Aorta (tissue), 5 donors: ENCODE measurements at regions not wholly inside any gene's neighbourhood (a gene's known extent, or its start where the extent isn't known, plus 50 kb on each side); places are given as distances from the start of the nearest gene placed in this dataset.

Experiments used
- ATAC-seq: fragments of 200-7000 bp; cut with Tn5 transposase; one replicate; pipeline ENCODE4 v1.9.1; 2022; ENCODE audit warnings: moderate library complexity; ENCODE audit not compliant: low FRiP score
- DNase-seq, 2 donors: peaks; one replicate each; pipeline ENCODE4 v3.0.0-alpha.2; 2020
- H3K27ac ChIP-seq, 2 donors: one replicate each; pipeline ENCODE4 v1.5.1; 2013; ENCODE audit warnings: low read length in 2 of 2, mild to moderate bottlenecking in 2 of 2, moderate library complexity in 2 of 2, control low read depth in 1 of 2, inconsistent platforms in 1 of 2, low read depth in 1 of 2
- H3K27me3 ChIP-seq, 2 donors: one replicate each; pipeline ENCODE4 v1.6.1; 2013; ENCODE audit warnings: control low read depth in 1 of 2, low read length in 1 of 2, mild to moderate bottlenecking in 1 of 2, moderate library complexity in 1 of 2; ENCODE audit not compliant: insufficient read depth in 2 of 2, control insufficient read depth in 1 of 2
- H3K36me3 ChIP-seq, 2 donors: one replicate each; pipeline ENCODE4 v1.6.1; 2013; ENCODE audit warnings: control low read depth in 1 of 2, low read length in 1 of 2, mild to moderate bottlenecking in 1 of 2; ENCODE audit not compliant: insufficient read depth in 2 of 2, control insufficient read depth in 1 of 2
- H3K4me1 ChIP-seq, 2 donors: one replicate each; pipeline ENCODE4 v1.6.1; 2013; ENCODE audit warnings: low read length in 2 of 2, control low read depth in 1 of 2, mild to moderate bottlenecking in 1 of 2, moderate library complexity in 1 of 2; ENCODE audit not compliant: insufficient read depth in 2 of 2, control insufficient read depth in 1 of 2
- H3K4me3 ChIP-seq, 2 donors: one replicate each; pipeline ENCODE4 v1.5.1; 2013; ENCODE audit warnings: low read length in 2 of 2, control low read depth in 1 of 2, mild to moderate bottlenecking in 1 of 2
- H3K9me3 ChIP-seq: one replicate; pipeline ENCODE4 v1.6.1; 2013; ENCODE audit warnings: mild to moderate bottlenecking, low read length; ENCODE audit not compliant: control insufficient read depth
- WGBS, 2 donors: extraction: QIAGEN DNeasy Blood & Tissue Kit; methylation state at CpG; one replicate each; pipeline ENCODE4 v1.1.7; 2013; 5-methylcytosine and 5-hydroxymethylcytosine counted together
- intact Hi-C, 2 donors: fragments of 100-400 bp; cut with DNase I; formaldehyde crosslinking; loops; one replicate each; pipeline versions ENCODE4 v1.14.2 to v1.15.0; 2022
- donor health status: healthy with polysubstance abuse.
- donor health status: Bipolar disorder and iron deficiency.
- donor health status: DM: no; HTN: no; CAD: no.
- donor health status: DM: no; HTN: no; CAD: no.
- donor health status: DM: yes; HTN: yes; CAD: no.

DNA sequence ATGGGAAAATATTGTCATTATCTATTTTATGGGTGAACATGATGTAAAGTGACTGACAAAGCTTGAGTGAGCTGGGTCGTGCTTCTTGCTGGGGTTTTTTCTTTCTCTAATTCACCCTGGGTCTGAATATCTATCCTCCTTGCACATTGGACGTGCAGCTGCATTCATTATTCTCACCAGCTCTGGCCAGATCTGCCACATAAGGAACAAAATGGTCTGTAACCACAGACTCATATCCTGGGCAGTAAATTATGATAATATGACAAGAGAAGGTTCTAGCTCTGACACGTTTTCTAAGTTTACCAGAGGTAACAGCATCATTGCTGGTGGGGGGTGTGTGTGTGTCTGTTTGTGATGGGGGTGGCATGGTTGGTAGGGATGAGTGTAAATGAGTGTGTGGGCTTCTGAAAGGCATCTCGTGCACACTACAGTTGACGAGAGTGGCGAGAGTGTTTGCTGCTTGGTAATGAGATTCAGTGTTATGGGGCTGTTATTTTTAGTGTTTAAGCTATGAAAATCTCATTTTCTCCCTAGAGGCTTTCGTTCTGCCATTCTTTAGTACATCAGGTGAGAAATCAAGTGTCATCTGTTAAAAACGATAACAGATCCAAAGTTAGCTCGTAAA is 418.4 kb downstream of the PDCD6IP start:
- 95 to 96% methylated on average over 9 of the region's 9 CpGs for WGBS, 2 donors
- Histone ChIP-seq H3K27ac (no peak overlapping the region), H3K27me3 (no peaks in the 10 kb centered on the region), H3K4me3 (no peak overlapping the region), H3K9me3 (no peaks in the 10 kb centered on the region), H3K4me1 (peaks cover 3 to 6% of the 10 kb centered on the region in 2 donors), H3K36me3 (no peaks in the 10 kb centered on the region)
- DNase-seq (no peak), ATAC-seq (no peak)
- intact Hi-C loops, result loop anchor here in 1 of 2 donors (10.0 kb wide), 1 partner anchor 568 kb away; no protein-coding TSS in a partner anchor

GRCh38 chr3:34218706-34219385 is 420.4 kb downstream of the PDCD6IP start:
- ATAC-seq (no peak), DNase-seq (no peak)
- H3K27ac ChIP-seq, result no peak overlapping the region
- no peaks in the 10 kb centered on the region for H3K36me3 ChIP-seq
- no peak overlapping the region for H3K4me3 ChIP-seq
- H3K27me3 ChIP-seq, result no peaks in the 10 kb centered on the region
- H3K9me3 ChIP-seq, result no peaks in the 10 kb centered on the region
- intact Hi-C loops, result loop anchor here in 1 of 2 donors (10.0 kb wide), 1 partner anchor 566 kb away; no protein-coding TSS in a partner anchor
- no peaks in the 10 kb centered on the region for H3K4me1 ChIP-seq
- WGBS, 2 donors, result 74 to 86% methylated on average over 5 of the region's 5 CpGs

- Histone ChIP-seq H3K27ac (no peak overlapping the region), H3K4me3 (no peak overlapping the region), H3K27me3 (no peaks in the 10 kb centered on the region), H3K36me3 (no peaks in the 10 kb centered on the region), H3K4me1 (no peaks in the 10 kb centered on the region), H3K9me3 (no peaks in the 10 kb centered on the region)
- intact Hi-C loops, result loop anchor here in 1 of 2 donors (10.0 kb wide), 1 partner anchor 565 kb away; no protein-coding TSS in a partner anchor
- DNase-seq (no peak), ATAC-seq (no peak)
- WGBS, 2 donors, result 95 to 96% methylated on average over 1 of the region's 1 CpG
These were observed 421.1 kb downstream of the PDCD6IP start for GRCh38 chr3:34219556-34219955.

DNA sequence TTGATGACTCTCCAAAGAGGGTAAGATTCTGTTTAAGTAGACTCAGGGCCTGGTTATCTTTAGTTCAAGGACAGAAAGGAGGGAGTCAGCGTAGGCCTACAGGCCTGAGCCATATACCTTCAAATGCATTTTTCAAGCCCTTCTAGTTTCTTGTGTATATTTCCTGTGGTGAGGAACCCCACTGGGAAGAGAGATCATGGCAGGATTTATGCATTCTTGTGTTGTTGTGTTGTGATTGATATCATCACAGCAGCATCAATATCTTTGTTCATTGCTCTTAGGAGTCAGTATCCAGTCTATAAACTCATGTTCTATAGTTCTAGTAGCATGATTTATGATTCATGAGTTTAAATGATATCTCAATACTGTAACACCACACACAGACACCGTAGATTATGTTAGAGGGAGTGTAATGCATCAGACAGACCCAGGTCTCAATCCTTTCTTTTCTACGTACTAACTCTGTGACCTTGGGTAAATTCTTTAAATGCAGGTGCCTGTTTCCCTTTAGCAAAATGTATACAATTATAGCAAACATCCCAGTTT is 427.5 kb downstream of the PDCD6IP start:
- Histone ChIP-seq H3K4me3 (no peak overlapping the region), H3K27me3 (no peaks in the 10 kb centered on the region), H3K9me3 (no peaks in the 10 kb centered on the region), H3K36me3 (no peaks in the 10 kb centered on the region), H3K4me1 (no peaks in the 10 kb centered on the region), H3K27ac (no peak overlapping the region)
- intact Hi-C loops, result no loop called here
- ATAC-seq, result no peak
- DNase-seq, result no peak
- WGBS, 2 donors, result 79 to 81% methylated on average over 3 of the region's 3 CpGs

GRCh38 chr3:34229876-34230275 is 431.4 kb downstream of the PDCD6IP start:
- no peaks in the 10 kb centered on the region for H3K9me3 ChIP-seq
- H3K36me3 ChIP-seq, result no peaks in the 10 kb centered on the region
- no peak overlapping the region for H3K27ac ChIP-seq
- H3K27me3 ChIP-seq, result no peaks in the 10 kb centered on the region
- ATAC-seq (no peak), DNase-seq (no peak)
- intact Hi-C loops, result no loop called here
- no peak overlapping the region for H3K4me3 ChIP-seq
- H3K4me1 ChIP-seq, result no peaks in the 10 kb centered on the region
- WGBS, 2 donors, result 92% methylated on average over 5 of the region's 5 CpGs

- H3K9me3 ChIP-seq, result no peaks in the 10 kb centered on the region
- no peaks in the 10 kb centered on the region for H3K27me3 ChIP-seq
- no peaks in the 10 kb centered on the region for H3K4me1 ChIP-seq
- intact Hi-C loops, result no loop called here
- no peak overlapping the region for H3K4me3 ChIP-seq
- H3K36me3 ChIP-seq, result no peaks in the 10 kb centered on the region
- DNase-seq (no peak), ATAC-seq (no peak)
- WGBS, 2 donors, result 86 to 88% methylated on average over 2 of the region's 2 CpGs
- no peak overlapping the region for H3K27ac ChIP-seq
These were observed 436.7 kb downstream of the PDCD6IP start for GRCh38 chr3:34235096-34235495.

- ATAC-seq (no peak), DNase-seq (no peak)
- Histone ChIP-seq H3K36me3 (no peaks in the 10 kb centered on the region), H3K27ac (no peak overlapping the region), H3K27me3 (no peaks in the 10 kb centered on the region), H3K4me1 (no peaks in the 10 kb centered on the region), H3K9me3 (no peaks in the 10 kb centered on the region), H3K4me3 (no peak overlapping the region)
- intact Hi-C loops, result no loop called here
- WGBS, 2 donors, result 15 to 46% methylated on average over 1 of the region's 1 CpG
These were observed 439.5 kb downstream of the PDCD6IP start for GRCh38 chr3:34237946-34238345.

- Histone ChIP-seq H3K27me3 (no peaks in the 10 kb centered on the region), H3K27ac (no peak overlapping the region), H3K36me3 (no peaks in the 10 kb centered on the region), H3K4me1 (no peaks in the 10 kb centered on the region), H3K4me3 (no peak overlapping the region), H3K9me3 (peaks cover 1% of the 10 kb centered on the region)
- intact Hi-C loops, result no loop called here
- ATAC-seq, result no peak
- no peak for DNase-seq
- 32 to 45% methylated on average over 1 of the region's 1 CpG for WGBS, 2 donors
These were observed 440.0 kb downstream of the PDCD6IP start for GRCh38 chr3:34238407-34238806.

GRCh38 chr3:34239287-34239686 is 440.9 kb downstream of the PDCD6IP start:
- 96 to 97% methylated on average over 4 of the region's 4 CpGs for WGBS, 2 donors
- intact Hi-C loops, result no loop called here
- Histone ChIP-seq H3K4me1 (no peaks in the 10 kb centered on the region), H3K4me3 (no peak overlapping the region), H3K9me3 (peaks cover 1% of the 10 kb centered on the region), H3K27me3 (no peaks in the 10 kb centered on the region), H3K36me3 (no peaks in the 10 kb centered on the region), H3K27ac (no peak overlapping the region)
- ATAC-seq, result no peak
- DNase-seq, result no peak
